GM13976 (cell line): ENCODE measurements at regions not wholly inside any gene's neighbourhood (a gene's known extent, or its start where the extent isn't known, plus 50 kb on each side); places are given as distances from the start of the nearest gene placed in this dataset.

Source experiments
- DNase-seq: peaks from one replicate; pipeline ENCODE4 v3.0.0; 2012; ENCODE audit warnings: low spot score
- in situ Hi-C: fragments of 300-500 bp; cut with MboI; formaldehyde crosslinking; loops from one replicate; pipeline ENCODE4 v1.12.0; 2022; ENCODE audit warnings: low sequenced_read_pairs, mixed read lengths, inconsistent platforms; ENCODE audit not compliant: unreplicated experiment
- TF ChIP-seq, protein P1 (sequence below): IDR thresholded peaks from 2 replicates; pipeline ENCODE4 v1.5.1; 2012; ENCODE audit warnings: borderline replicate concordance, mild to moderate bottlenecking; ENCODE audit not compliant: insufficient read depth; ENCODE audit errors: extremely low read depth, missing control alignments, control extremely low read depth

DNA sequence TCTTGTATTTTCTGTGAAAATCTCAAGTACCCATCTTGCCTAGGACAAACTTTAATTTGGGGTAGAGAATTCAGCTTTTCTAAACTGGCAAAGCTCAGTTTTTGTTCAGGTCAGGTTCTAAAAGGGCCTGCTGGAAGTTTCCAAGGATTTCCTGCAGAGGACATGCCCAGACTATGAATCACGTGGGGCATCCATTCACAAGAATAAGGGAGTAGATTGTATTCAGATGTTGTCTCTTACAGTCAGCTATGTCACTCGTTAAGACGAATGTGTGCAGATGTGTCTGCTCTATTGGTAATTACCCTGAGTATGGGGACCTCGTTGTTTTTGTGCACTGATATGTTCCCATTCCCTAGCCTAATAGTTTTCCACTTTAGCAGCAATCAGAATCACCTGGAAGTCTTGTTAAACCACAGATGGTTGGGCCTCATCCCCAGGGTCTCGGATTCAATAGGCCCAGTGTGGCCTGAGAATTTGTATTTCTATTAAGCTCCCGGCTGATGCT, 81.0 kb upstream of the ITPRID1 start:
- in situ Hi-C loops = loop anchor here (25.0 kb wide), 1 partner anchor 304 kb away; no protein-coding TSS in a partner anchor
- TF ChIP-seq, protein P1, sequence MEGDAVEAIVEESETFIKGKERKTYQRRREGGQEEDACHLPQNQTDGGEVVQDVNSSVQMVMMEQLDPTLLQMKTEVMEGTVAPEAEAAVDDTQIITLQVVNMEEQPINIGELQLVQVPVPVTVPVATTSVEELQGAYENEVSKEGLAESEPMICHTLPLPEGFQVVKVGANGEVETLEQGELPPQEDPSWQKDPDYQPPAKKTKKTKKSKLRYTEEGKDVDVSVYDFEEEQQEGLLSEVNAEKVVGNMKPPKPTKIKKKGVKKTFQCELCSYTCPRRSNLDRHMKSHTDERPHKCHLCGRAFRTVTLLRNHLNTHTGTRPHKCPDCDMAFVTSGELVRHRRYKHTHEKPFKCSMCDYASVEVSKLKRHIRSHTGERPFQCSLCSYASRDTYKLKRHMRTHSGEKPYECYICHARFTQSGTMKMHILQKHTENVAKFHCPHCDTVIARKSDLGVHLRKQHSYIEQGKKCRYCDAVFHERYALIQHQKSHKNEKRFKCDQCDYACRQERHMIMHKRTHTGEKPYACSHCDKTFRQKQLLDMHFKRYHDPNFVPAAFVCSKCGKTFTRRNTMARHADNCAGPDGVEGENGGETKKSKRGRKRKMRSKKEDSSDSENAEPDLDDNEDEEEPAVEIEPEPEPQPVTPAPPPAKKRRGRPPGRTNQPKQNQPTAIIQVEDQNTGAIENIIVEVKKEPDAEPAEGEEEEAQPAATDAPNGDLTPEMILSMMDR = no peak
- no peak for DNase-seq

DNA sequence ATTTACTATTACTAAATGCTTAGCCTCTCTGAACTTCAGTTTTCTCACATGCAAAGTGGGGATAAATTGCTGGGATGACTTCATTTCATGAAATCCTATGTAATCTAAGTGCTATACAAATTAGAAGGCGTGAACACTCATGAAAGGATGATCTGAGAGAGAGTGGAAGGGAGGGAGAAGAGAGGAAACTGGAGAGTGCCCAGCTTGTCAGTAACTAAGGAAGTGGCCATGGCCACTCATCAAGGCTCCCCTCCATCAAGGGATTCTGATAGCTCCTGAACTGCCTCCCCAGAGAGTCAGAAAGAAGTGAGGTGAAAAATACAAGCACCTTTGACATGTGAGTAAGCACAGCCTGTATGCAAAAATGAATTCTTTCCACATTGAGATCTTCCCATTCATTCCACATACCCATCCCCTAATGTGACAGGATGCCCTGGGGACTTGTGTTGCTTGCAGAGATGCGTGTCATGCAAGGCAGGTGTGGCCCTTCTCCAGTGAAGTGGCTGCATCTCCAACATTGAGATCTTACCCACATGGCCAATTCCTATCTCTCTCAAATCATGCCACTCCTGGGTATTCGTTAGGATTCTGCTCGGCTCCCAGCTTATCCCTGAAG, 76.5 kb upstream of the ITPRID1 start:
- TF ChIP-seq, protein P1 = no peak
- in situ Hi-C loops = loop anchor here (25.0 kb wide), 1 partner anchor 300 kb away; no protein-coding TSS in a partner anchor
- no peak for DNase-seq

DNA sequence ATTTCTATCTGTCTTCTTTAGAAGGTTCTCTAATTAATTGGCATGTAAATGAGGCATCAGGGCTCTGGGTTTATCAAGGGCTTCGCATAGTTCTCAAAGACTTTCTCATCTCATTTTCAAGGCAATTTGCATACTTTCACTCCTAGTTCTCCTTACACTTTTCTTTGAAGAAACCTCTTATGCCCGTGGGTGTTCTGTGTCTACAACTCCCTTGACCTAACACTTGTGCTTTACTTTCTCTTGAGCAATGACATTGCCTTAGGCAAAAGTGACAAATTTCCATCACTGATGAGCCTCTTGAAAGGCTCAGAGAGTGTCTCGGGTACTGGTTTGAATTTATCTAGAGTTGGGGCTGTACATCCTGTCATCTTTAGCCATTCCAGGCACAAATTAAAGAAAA, 74.7 kb upstream of the ITPRID1 start:
- TF ChIP-seq, protein P1 = no peak
- DNase-seq = no peak
- in situ Hi-C loops = loop anchor here (25.0 kb wide), 1 partner anchor 298 kb away; no protein-coding TSS in a partner anchor

DNA sequence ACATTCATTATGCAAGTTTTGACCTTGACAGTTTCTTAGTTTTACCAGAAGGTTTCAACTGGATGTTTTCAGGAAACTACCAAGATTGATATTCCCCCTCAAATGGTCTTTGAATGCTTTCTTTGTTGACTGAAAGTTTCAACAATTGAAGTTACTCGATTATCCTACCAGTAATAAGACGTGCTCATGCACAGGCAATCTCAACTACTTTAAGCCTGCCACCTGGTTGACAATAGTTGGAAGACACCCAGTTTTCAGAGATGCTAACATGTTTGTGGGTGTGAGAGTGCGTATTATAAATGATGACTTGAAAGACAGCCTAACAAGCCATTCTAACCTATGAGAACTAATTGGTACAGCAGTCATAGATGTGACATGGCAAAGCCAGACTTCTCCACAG, 73.4 kb upstream of the ITPRID1 start:
- in situ Hi-C loops = loop anchor here (25.0 kb wide), 1 partner anchor 297 kb away; no protein-coding TSS in a partner anchor

DNA sequence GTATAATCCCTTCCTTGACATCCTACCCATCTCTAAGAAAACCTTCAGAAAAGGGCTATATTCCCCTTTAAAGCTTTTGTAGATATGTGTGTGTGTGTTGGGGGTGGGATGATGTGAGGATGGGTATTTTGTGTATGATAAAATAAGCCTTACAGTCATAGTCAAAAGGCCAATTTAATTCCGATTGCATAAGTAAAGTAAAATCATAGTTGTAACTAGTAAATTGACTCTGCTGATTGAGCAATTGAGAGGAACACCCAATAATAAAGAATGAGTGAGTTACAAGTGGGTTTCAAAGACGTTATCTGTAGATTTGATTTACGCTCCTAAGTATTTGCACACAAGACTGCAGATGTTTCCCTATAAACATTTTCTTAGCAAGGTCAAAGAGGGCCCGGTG, 71.3 kb upstream of the ITPRID1 start:
- TF ChIP-seq, protein P1 = no peak
- in situ Hi-C loops = loop anchor here (25.0 kb wide), 1 partner anchor 295 kb away; no protein-coding TSS in a partner anchor
- no peak for DNase-seq

More for the DNA sequence above, 73.4 kb upstream of the ITPRID1 start:
- no peak for DNase-seq
- TF ChIP-seq, protein P1 = no peak

DNA sequence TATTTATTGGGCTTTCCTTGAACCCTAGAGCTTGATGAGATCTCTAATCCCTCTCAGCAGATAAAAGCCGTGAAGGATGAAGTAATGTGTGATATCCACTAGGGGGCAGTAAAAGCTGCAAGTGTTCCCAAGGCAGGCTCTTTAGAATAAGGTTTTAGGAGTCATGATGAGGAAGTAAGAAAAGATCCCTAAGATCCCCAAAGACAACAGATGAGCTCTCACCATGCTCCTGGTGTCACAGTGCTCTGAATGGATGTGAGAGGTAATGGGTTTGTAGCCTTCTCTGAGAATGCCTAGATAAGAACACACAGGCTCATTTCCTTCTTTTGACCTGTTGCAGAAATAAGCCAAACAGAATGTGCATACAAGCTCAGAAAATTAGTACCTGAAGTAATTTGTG, 70.4 kb upstream of the ITPRID1 start:
- in situ Hi-C loops = loop anchor here (25.0 kb wide), 1 partner anchor 294 kb away; no protein-coding TSS in a partner anchor
- DNase-seq = peak; percentile 40
- TF ChIP-seq, protein P1 = peak; percentile 68

DNA sequence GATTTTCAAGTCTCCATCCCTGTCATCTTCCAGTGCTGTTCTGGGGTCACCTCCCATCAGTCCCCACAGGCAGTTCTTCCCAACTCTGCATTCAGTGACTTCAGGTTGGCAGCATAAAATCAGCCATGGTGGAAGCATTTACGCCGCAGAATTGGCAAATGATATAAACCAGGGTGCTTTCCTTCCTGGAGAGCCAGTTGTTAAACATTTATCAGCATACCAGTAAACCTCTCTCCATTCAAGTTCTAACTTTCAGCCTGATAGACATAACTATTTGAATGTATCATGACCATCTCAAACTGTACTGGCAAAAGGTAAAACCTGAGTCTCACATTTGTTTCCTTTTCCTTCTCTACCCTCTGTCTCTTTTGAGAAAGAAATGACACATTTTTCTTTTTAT, 69.7 kb upstream of the ITPRID1 start:
- in situ Hi-C loops = loop anchor here (25.0 kb wide), 1 partner anchor 293 kb away; no protein-coding TSS in a partner anchor
- TF ChIP-seq, protein P1 = no peak
- no peak for DNase-seq
